MCF 10A (cell line): ENCODE measurements at regions not wholly inside any gene's neighbourhood (a gene's known extent, or its start where the extent isn't known, plus 50 kb on each side); places are given as distances from the start of the nearest gene placed in this dataset.

Experiments
- BruUV-seq: library from RNA; stranded (reverse); fragments of 400-500 nt; replicated peaks from 2 replicates; lab custom pipeline; 2021; lab: Mats Ljungman, UMichigan
- CTCF ChIA-PET: fragments of 300-600 bp; sonication (Branson Sonifier 250); formaldehyde crosslinking; extraction: SDS; loops from one replicate; lab custom pipeline; 2021; ENCODE audit warnings: antibody characterized with exemption, inconsistent platforms; lab: Yijun Ruan, JAX
- POLR2A ChIA-PET: fragments of 300-600, 350-650 bp; sonication (Branson Sonifier 250); formaldehyde crosslinking; extraction: SDS; loops from one replicate; lab custom pipeline; 2020; ENCODE audit warnings: antibody characterized with exemption, inconsistent platforms; lab: Yijun Ruan, JAX
- DNase-seq: peaks from one replicate; pipeline ENCODE4 v3.0.0-alpha.2; 2018; ENCODE audit not compliant: unreplicated experiment
- H3K27ac Mint-ChIP-seq: one replicate; pipeline ENCODE4 v1.8.0; 2022; ENCODE audit warnings: mild to moderate bottlenecking, low read depth, mixed read lengths; ENCODE audit not compliant: unreplicated experiment
- H3K27me3 Mint-ChIP-seq: one replicate; pipeline ENCODE4 v1.8.0; 2022; ENCODE audit warnings: mixed read lengths; ENCODE audit not compliant: insufficient read depth, unreplicated experiment
- H3K36me3 Mint-ChIP-seq: one replicate; pipeline ENCODE4 v1.8.0; 2022; ENCODE audit warnings: mild to moderate bottlenecking, moderate library complexity, mixed read lengths; ENCODE audit not compliant: insufficient read depth, unreplicated experiment
- H3K4me1 Mint-ChIP-seq: one replicate; pipeline ENCODE4 v1.8.0; 2022; ENCODE audit warnings: mixed read lengths; ENCODE audit not compliant: insufficient read depth, unreplicated experiment
- H3K4me3 Mint-ChIP-seq: one replicate; pipeline ENCODE4 v1.8.0; 2022; ENCODE audit warnings: mild to moderate bottlenecking, moderate library complexity, mixed read lengths; ENCODE audit not compliant: unreplicated experiment
- H3K9me3 Mint-ChIP-seq: one replicate; pipeline ENCODE4 v1.8.0; 2022; ENCODE audit warnings: mixed read lengths; ENCODE audit not compliant: unreplicated experiment
- intact Hi-C: fragments of 100-400 bp; cut with micrococcal nuclease; formaldehyde crosslinking; loops from 2 replicates; pipeline ENCODE4 v1.14.1; 2022
- TF ChIP-seq, protein P1 (sequence below): fragments of 200-600 bp; IDR thresholded peaks from one replicate; pipeline ENCODE4 v1.8.0; 2022; ENCODE audit warnings: antibody characterized with exemption, mild to moderate bottlenecking; ENCODE audit not compliant: unreplicated experiment

DNA sequence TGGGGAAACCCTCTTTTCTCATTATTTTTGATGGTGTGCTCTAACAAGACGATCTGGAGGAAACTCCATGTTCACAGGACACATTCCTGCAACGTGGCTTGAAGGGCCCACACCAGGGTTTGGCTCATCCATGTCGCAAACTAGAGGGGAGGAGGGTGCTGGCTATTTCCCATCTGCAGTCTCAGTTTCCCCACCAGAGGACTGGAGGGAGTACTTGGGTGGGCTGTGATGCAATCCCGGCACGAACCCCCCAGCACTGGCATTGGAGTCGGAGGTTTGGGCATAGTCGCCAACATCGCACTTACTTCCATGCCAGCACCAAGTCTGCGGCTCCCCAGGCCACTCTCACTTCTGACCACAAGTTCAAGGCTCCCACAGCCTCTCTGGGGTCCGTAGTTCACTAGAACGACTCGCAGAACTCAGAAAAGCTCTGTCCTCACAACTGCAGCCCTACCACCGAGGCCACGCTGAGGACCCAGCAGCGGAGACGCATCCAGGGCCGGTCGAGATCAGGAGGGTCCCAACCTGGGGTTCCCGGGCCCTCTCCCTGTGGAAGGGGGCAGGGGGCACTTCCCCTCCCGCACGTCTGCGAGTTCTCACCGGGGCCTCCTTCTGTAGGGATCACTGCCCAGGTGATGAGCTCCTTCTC lies 165.6 kb upstream of the SOX1 start:
- no peak overlapping the region for H3K27ac Mint-ChIP-seq

DNA sequence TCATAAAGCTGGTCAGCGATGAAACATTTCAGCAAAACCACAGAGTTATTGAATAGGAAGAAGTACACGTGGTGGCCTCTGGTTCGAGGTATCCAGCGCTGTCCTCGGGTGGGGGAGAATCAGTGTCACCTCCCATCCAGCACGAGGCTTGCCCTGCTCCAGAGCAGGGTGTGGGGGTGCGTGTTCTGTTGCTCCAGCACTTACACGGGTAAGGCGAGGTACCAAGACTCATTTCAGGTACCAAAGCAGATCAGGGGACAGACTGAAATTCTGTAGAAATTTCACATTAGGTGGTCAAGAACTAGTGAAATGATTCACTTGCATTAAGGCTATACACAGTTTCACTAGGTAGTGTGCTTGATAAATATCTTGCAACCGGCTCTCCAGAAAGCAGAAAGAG lies 164.2 kb upstream of the SOX1 start:
- intact Hi-C loops: no loop called here
- H3K27ac Mint-ChIP-seq: no peak overlapping the region
- POLR2A ChIA-PET: no interaction called here
- no TSS peak for BruUV-seq
- no peaks in the 10 kb centered on the region for H3K27me3 Mint-ChIP-seq
- H3K36me3 Mint-ChIP-seq: no peaks in the 10 kb centered on the region
- CTCF ChIA-PET: no interaction called here
- TF ChIP-seq, protein P1, sequence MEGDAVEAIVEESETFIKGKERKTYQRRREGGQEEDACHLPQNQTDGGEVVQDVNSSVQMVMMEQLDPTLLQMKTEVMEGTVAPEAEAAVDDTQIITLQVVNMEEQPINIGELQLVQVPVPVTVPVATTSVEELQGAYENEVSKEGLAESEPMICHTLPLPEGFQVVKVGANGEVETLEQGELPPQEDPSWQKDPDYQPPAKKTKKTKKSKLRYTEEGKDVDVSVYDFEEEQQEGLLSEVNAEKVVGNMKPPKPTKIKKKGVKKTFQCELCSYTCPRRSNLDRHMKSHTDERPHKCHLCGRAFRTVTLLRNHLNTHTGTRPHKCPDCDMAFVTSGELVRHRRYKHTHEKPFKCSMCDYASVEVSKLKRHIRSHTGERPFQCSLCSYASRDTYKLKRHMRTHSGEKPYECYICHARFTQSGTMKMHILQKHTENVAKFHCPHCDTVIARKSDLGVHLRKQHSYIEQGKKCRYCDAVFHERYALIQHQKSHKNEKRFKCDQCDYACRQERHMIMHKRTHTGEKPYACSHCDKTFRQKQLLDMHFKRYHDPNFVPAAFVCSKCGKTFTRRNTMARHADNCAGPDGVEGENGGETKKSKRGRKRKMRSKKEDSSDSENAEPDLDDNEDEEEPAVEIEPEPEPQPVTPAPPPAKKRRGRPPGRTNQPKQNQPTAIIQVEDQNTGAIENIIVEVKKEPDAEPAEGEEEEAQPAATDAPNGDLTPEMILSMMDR: no peak
- H3K4me3 Mint-ChIP-seq: no peak overlapping the region
- DNase-seq: no peak
- no peaks in the 10 kb centered on the region for H3K4me1 Mint-ChIP-seq
- H3K9me3 Mint-ChIP-seq: peaks cover 23% of the 10 kb centered on the region

More for the DNA sequence above, 165.6 kb upstream of the SOX1 start:
- TF ChIP-seq, protein P1: no peak
- intact Hi-C loops: no loop called here
- BruUV-seq: no TSS peak
- peaks cover 29% of the 10 kb centered on the region for H3K9me3 Mint-ChIP-seq
- ChIA-PET POLR2A (interaction anchor here (0.6 kb wide), 1 partner anchor 407 kb away, joined by 4 read pairs; no protein-coding TSS in a partner anchor), CTCF (interaction anchor here (0.6 kb wide), 1 partner anchor 216 kb away, joined by 3 read pairs; no protein-coding TSS in a partner anchor)
- DNase-seq: no peak
- H3K36me3 Mint-ChIP-seq: peaks cover 3% of the 10 kb centered on the region
- H3K27me3 Mint-ChIP-seq: no peaks in the 10 kb centered on the region
- H3K4me1 Mint-ChIP-seq: no peaks in the 10 kb centered on the region
- H3K4me3 Mint-ChIP-seq: no peak overlapping the region

DNA sequence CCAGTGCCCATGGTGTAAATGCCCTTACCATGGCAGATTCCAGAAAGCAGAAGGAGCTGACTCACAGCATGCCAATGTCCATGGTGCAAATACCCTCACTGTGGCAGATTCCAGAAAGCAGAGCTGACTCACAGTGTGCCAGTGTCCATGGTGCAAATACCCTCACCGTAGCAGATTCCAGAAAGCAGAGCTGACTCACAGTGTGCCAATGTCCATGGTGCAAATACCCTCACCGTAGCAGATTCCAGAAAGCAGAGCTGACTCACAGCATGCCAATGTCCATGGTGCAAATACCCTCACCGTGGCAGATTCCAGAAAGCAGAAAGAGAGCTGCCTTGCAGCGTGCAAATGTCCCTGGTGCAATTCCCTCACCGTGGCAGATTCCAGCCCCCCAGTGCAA lies 163.8 kb upstream of the SOX1 start:
- peaks cover 22% of the 10 kb centered on the region for H3K9me3 Mint-ChIP-seq
- H3K36me3 Mint-ChIP-seq: no peaks in the 10 kb centered on the region
- no peaks in the 10 kb centered on the region for H3K4me1 Mint-ChIP-seq
- TF ChIP-seq, protein P1: no peak
- ChIA-PET CTCF (interaction anchor here (0.6 kb wide), 1 partner anchor 237 kb away, joined by 3 read pairs; no protein-coding TSS in a partner anchor), POLR2A (no interaction called here)
- no peak overlapping the region for H3K27ac Mint-ChIP-seq
- intact Hi-C loops: no loop called here
- H3K27me3 Mint-ChIP-seq: no peaks in the 10 kb centered on the region
- BruUV-seq: no TSS peak
- no peak for DNase-seq
- no peak overlapping the region for H3K4me3 Mint-ChIP-seq

DNA sequence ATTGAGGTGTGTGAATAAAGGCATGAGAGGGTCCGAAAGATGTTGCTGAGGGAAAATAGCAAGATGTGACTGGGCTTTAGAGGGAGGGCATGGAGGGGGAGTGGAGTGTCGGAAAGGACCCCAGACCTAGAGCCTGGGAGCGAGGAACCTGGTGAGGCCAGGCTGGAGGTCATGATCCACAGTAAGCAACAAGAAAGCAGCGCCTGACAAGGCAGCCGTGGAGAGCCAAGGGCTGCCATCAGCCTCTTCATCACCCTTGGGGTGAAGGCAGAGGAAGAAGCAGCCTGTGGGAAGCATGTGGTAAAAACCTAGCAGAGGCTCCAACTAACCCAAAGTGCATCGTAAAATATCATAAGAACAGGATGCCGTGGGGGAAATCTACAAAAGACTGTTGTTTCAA lies 162.8 kb upstream of the SOX1 start:
- no peak overlapping the region for H3K27ac Mint-ChIP-seq
- POLR2A ChIA-PET: no interaction called here

More for the DNA sequence above, 162.8 kb upstream of the SOX1 start:
- intact Hi-C loops: no loop called here
- Mint-ChIP-seq H3K36me3 (no peaks in the 10 kb centered on the region), H3K27me3 (no peaks in the 10 kb centered on the region), H3K4me3 (no peak overlapping the region), H3K4me1 (no peaks in the 10 kb centered on the region), H3K9me3 (peaks cover 22% of the 10 kb centered on the region)
- no peak for DNase-seq
- CTCF ChIA-PET: no interaction called here
- TF ChIP-seq, protein P1: no peak
- no TSS peak for BruUV-seq
